GM12801 (cell line): ENCODE measurements at regions not wholly inside any gene's neighbourhood (a gene's known extent, or its start where the extent isn't known, plus 50 kb on each side); places are given as distances from the start of the nearest gene placed in this dataset.

Experiments used
- CTCF ChIP-seq: IDR thresholded peaks from one replicate; pipeline ENCODE4 v1.5.1; 2011; ENCODE audit warnings: control low read depth; ENCODE audit not compliant: insufficient read length; ENCODE audit errors: extremely low read depth

GRCh38 chr11:129657866-129658525 is 157.7 kb upstream of the TMEM45B start:
- TF ChIP-seq CTCF, result no peak

GRCh38 chr11:129658526-129658867 is 157.2 kb upstream of the TMEM45B start:
- no peak for TF ChIP-seq CTCF

GRCh38 chr11:129680907-129681306 is 134.7 kb upstream of the TMEM45B start:
- no peak for TF ChIP-seq CTCF

- no peak for TF ChIP-seq CTCF
Observed at GRCh38 chr11:129681344-129682114, 134.1 kb upstream of the TMEM45B start.

- no peak for TF ChIP-seq CTCF
Observed at GRCh38 chr11:129686269-129686668, 129.4 kb upstream of the TMEM45B start.

GRCh38 chr11:129691142-129691541 is 124.5 kb upstream of the TMEM45B start:
- no peak for TF ChIP-seq CTCF

- no peak for TF ChIP-seq CTCF
Observed at GRCh38 chr11:129694538-129694937, 121.1 kb upstream of the TMEM45B start.
